Ishikawa (cell line): ENCODE measurements at regions not wholly inside any gene's neighbourhood (a gene's known extent, or its start where the extent isn't known, plus 50 kb on each side); places are given as distances from the start of the nearest gene placed in this dataset.

Source experiments
- CEBPB ChIP-seq: IDR thresholded peaks from 2 replicates; pipeline ENCODE4 v1.6.1; 2012
- EGR1 ChIP-seq: IDR thresholded peaks from 2 replicates; pipeline ENCODE4 v1.6.1; 2012
- EP300 ChIP-seq: IDR thresholded peaks from 2 replicates; pipeline ENCODE4 v1.6.1; 2012; ENCODE audit warnings: borderline replicate concordance
- FOXM1 ChIP-seq: IDR thresholded peaks from 2 replicates; pipeline ENCODE4 v1.6.1; 2012; ENCODE audit warnings: low read depth, borderline replicate concordance
- MAX ChIP-seq: IDR thresholded peaks from 2 replicates; pipeline ENCODE4 v1.6.1; 2012
- NFIC ChIP-seq: IDR thresholded peaks from 2 replicates; pipeline ENCODE4 v1.6.1; 2012
- RAD21 ChIP-seq: IDR thresholded peaks from 2 replicates; pipeline ENCODE4 v1.6.1; 2012; ENCODE audit warnings: low read depth
- REST ChIP-seq: IDR thresholded peaks from 2 replicates; pipeline ENCODE4 v1.6.1; 2012; ENCODE audit warnings: low read depth, mild to moderate bottlenecking
- TAF1 ChIP-seq: IDR thresholded peaks from 2 replicates; pipeline ENCODE4 v1.6.1; 2012; ENCODE audit warnings: low read depth, mild to moderate bottlenecking
- TEAD4 ChIP-seq: IDR thresholded peaks from 2 replicates; pipeline ENCODE4 v1.6.1; 2012
- USF1 ChIP-seq: IDR thresholded peaks from 2 replicates; pipeline ENCODE4 v1.6.1; 2012
- YY1 ChIP-seq: IDR thresholded peaks from 2 replicates; pipeline ENCODE4 v1.6.1; 2012; ENCODE audit warnings: low read depth

- TF ChIP-seq REST (no peak), TEAD4 (no peak), EGR1 (no peak), FOXM1 (no peak), RAD21 (no peak), YY1 (no peak), TAF1 (no peak), EP300 (no peak), NFIC (no peak), MAX (no peak), CEBPB (no peak), USF1 (no peak)
These were observed 310.6 kb downstream of the TFEC start for GRCh38 chr7:115719963-115720362.
